T-cell (primary cell): ENCODE measurements at regions not wholly inside any gene's neighbourhood (a gene's known extent, or its start where the extent isn't known, plus 50 kb on each side); places are given as distances from the start of the nearest gene placed in this dataset.

Experiments
- ATAC-seq, 4 experiments: fragments of 200-7000 bp in 3 of 4; fragments of 150-1000 bp in 1 of 4; cut with Tn5 transposase; replicated peaks in 1 of 4; 1 replicate in 3 of 4; 2 replicates in 1 of 4; pipeline ENCODE4 v1.10.0; 2021; ENCODE audit warnings: moderate library complexity in 3 of 4, mild to moderate bottlenecking in 2 of 4, moderate number of reproducible peaks in 1 of 4
- CTCF ChIA-PET, 2 donors: fragments of 300-600 bp; sonication (Branson Sonifier 250); formaldehyde crosslinking; loops; one replicate each; lab custom pipeline; 2022; ENCODE audit warnings: antibody characterized with exemption in 2 of 2; lab: Charles Lee
- POLR2A ChIA-PET, 2 donors: fragments of 300-600 bp; sonication (Branson Sonifier 250); formaldehyde crosslinking; loops; one replicate each; lab custom pipeline; 2022; ENCODE audit warnings: antibody characterized with exemption in 2 of 2; lab: Charles Lee
- DNase-seq, 35 experiments: peaks; one replicate each; pipeline versions ENCODE4 v3.0.0 to v3.0.0-alpha.2; 2013 to 2023
- H3K27ac ChIP-seq: one replicate; pipeline ENCODE4 v1.5.1; 2013; ENCODE audit warnings: low read length
- H3K27me3 ChIP-seq, 2 experiments: replicated peaks in 1 of 2; 1 replicate in 1 of 2; 2 replicates in 1 of 2; pipeline versions ENCODE4 v1.6.1 to v1.7.0; 2013; ENCODE audit warnings: low read length in 1 of 2, mixed read lengths in 1 of 2; ENCODE audit not compliant: control insufficient read depth in 2 of 2, insufficient read depth in 2 of 2; ENCODE audit errors: extremely low read depth in 1 of 2
- H3K36me3 ChIP-seq, 2 donors: 1 replicate in 1 of 2; 2 replicates in 1 of 2; pipeline versions ENCODE4 v1.6.1 to v1.7.0; 2013; ENCODE audit warnings: low read length in 1 of 2; ENCODE audit not compliant: control insufficient read depth in 2 of 2, insufficient read depth in 1 of 2; ENCODE audit errors: extremely low read depth in 1 of 2
- H3K4me1 ChIP-seq, 2 experiments: 1 replicate in 1 of 2; 2 replicates in 1 of 2; pipeline versions ENCODE4 v1.6.1 to v1.7.0; 2013; ENCODE audit warnings: low read length in 2 of 2, mixed read lengths in 1 of 2; ENCODE audit not compliant: insufficient read depth in 2 of 2, control insufficient read depth in 1 of 2; ENCODE audit errors: extremely low read depth in 1 of 2
- H3K4me3 ChIP-seq, 2 donors: 1 replicate in 1 of 2; 2 replicates in 1 of 2; pipeline versions ENCODE4 v1.5.1 to v1.7.0; 2013; ENCODE audit warnings: mild to moderate bottlenecking in 2 of 2, low read length in 1 of 2, moderate library complexity in 1 of 2; ENCODE audit not compliant: control insufficient read depth in 1 of 2; ENCODE audit errors: extremely low read depth in 1 of 2
- H3K9me3 ChIP-seq: 2 replicates; pipeline ENCODE4 v1.7.0; 2013
- H3K27ac Mint-ChIP-seq, 2 donors: one replicate each; pipeline ENCODE4 v1.8.0; 2020 to 2021; ENCODE audit warnings: mild to moderate bottlenecking in 2 of 2, mixed read lengths in 2 of 2
- H3K27me3 Mint-ChIP-seq, 2 donors: one replicate each; pipeline ENCODE4 v1.8.0; 2021 to 2022; ENCODE audit warnings: mixed read lengths in 2 of 2
- H3K36me3 Mint-ChIP-seq: one replicate; pipeline ENCODE4 v1.8.0; 2021; ENCODE audit warnings: mixed read lengths
- H3K4me1 Mint-ChIP-seq, 3 donors: one replicate each; pipeline ENCODE4 v1.8.0; 2020 to 2022; ENCODE audit warnings: mixed read lengths in 3 of 3, mild to moderate bottlenecking in 1 of 3
- H3K4me3 Mint-ChIP-seq, 3 donors: one replicate each; pipeline ENCODE4 v1.8.0; 2020 to 2022; ENCODE audit warnings: mild to moderate bottlenecking in 3 of 3, mixed read lengths in 3 of 3, moderate library complexity in 3 of 3
- H3K9me3 Mint-ChIP-seq, 3 donors: one replicate each; pipeline ENCODE4 v1.8.0; 2020 to 2022; ENCODE audit warnings: mixed read lengths in 3 of 3
- WGBS: methylation state at CpG from one replicate; pipeline ENCODE4 v1.1.5; 2013; ENCODE audit warnings: missing lambda C conversion rate; ENCODE audit not compliant: insufficient coverage; 5-methylcytosine and 5-hydroxymethylcytosine counted together

- Mint-ChIP-seq H3K36me3 (no peaks in the 10 kb centered on the region), H3K27ac (no peak overlapping the region), H3K4me1 (no peaks in the 10 kb centered on the region), H3K9me3 (no peaks in the 10 kb centered on the region), H3K4me3 (no peak overlapping the region), H3K27me3 (peaks cover 4 to 9% of the 10 kb centered on the region in 2 donors)
- Histone ChIP-seq H3K27ac (no peak overlapping the region), H3K36me3 (peaks cover 0 to 2% of the 10 kb centered on the region in 2 donors), H3K4me1 (no peaks in the 10 kb centered on the region), H3K4me3 (no peak overlapping the region), H3K27me3 (peaks cover 0 to 6% of the 10 kb centered on the region in 2 experiments), H3K9me3 (no peaks in the 10 kb centered on the region)
- DNase-seq, result no peak
- ChIA-PET CTCF (interaction anchor here in 1 of 2 donors (0.7 kb wide), 1 partner anchor 396 kb away, joined by 3 read pairs; no protein-coding TSS in a partner anchor), POLR2A (no interaction called here)
- WGBS, result 91% methylated on average over 1 of the region's 3 CpGs
- no peak for ATAC-seq
Observed at GRCh38 chr7:132681951-132682350, 105.7 kb upstream of the PLXNA4 start.

DNA sequence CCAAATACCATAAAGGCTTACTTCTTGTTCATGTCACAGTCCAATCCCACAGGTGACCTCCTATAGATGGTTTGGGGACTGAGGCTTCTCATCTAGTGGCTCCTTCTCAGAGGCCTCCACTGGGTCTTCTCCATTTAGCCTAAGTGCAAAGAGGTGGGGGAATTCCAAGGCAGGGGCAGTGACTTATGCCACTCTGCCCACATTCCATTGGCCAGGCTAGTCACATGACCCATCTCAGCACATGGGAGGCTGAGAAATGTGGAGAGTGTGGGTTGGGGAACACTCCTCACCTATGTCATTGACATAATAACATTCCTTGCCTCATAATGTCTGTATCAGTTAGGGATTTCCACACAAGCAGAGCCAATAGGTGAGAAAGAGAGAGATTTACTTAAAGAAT lies 104.3 kb upstream of the PLXNA4 start:
- no peak overlapping the region for H3K4me3 Mint-ChIP-seq
- ChIA-PET POLR2A (no interaction called here), CTCF (no interaction called here)

DNA sequence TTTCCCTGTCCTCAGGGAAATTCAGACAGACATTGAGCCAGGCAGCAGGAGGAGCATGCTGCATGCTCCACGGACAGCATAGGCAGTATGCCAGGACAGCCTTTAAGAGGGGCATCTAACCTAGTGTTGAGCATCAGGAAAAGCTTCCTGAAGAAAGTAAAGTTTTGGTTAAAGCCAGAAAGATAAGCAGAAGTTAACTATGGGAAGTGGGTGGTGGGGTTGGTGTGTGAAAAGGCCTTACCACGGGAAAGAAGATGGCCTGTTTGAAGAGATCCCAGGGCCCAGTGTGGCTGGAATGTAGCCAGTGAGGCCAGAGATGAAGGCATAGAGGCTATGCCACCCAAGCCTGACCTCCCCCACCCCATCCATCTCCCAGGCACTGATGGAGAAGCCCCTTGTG lies 102.4 kb upstream of the PLXNA4 start:
- ChIA-PET POLR2A (no interaction called here), CTCF (no interaction called here)
- Mint-ChIP-seq H3K9me3 (no peaks in the 10 kb centered on the region), H3K4me1 (no peaks in the 10 kb centered on the region), H3K27me3 (peaks cover 0 to 5% of the 10 kb centered on the region in 2 donors), H3K27ac (no peak overlapping the region), H3K36me3 (no peaks in the 10 kb centered on the region), H3K4me3 (no peak overlapping the region)
- WGBS, result 64% methylated on average over 1 of the region's 2 CpGs
- Histone ChIP-seq H3K27ac (no peak overlapping the region), H3K4me1 (no peaks in the 10 kb centered on the region), H3K36me3 (no peaks in the 10 kb centered on the region), H3K9me3 (no peaks in the 10 kb centered on the region), H3K27me3 (no peaks in the 10 kb centered on the region), H3K4me3 (no peak overlapping the region)
- DNase-seq, result no peak
- no peak for ATAC-seq

More for the DNA sequence above, 104.3 kb upstream of the PLXNA4 start:
- Histone ChIP-seq H3K27me3 (no peaks in the 10 kb centered on the region), H3K4me1 (no peaks in the 10 kb centered on the region), H3K9me3 (no peaks in the 10 kb centered on the region), H3K27ac (no peak overlapping the region), H3K36me3 (peaks cover 0 to 2% of the 10 kb centered on the region in 2 donors), H3K4me3 (no peak overlapping the region)
- no peaks in the 10 kb centered on the region for H3K9me3 Mint-ChIP-seq
- no peak for DNase-seq
- H3K27ac Mint-ChIP-seq, result no peak overlapping the region
- no peaks in the 10 kb centered on the region for H3K4me1 Mint-ChIP-seq
- no peaks in the 10 kb centered on the region for H3K36me3 Mint-ChIP-seq
- peaks cover 0 to 5% of the 10 kb centered on the region in 2 donors for H3K27me3 Mint-ChIP-seq
- no peak for ATAC-seq

DNA sequence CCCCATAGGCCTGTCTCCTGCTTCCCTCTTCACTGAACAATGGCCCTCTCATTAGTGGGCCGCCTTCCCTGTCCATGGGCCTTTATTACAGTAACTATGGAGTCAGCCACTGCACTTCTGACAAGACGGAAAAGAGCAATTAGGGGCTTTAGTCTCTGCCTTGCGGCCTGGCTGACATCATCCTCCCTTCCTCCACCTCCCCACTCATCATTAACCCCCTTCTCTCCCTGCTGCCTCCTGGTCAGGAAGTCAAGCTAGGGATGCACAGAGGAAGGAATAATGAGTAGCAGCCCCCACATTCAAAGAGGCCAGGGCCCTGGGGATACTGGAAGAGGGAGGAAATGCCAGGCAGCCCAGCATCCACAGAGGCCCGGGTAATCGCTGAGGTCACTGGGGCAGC lies 101.6 kb upstream of the PLXNA4 start:
- H3K4me3 ChIP-seq, result no peak overlapping the region
- ATAC-seq, result no peak
- no peaks in the 10 kb centered on the region for H3K4me1 ChIP-seq
- Mint-ChIP-seq H3K9me3 (no peaks in the 10 kb centered on the region), H3K27ac (no peak overlapping the region), H3K4me1 (no peaks in the 10 kb centered on the region), H3K36me3 (no peaks in the 10 kb centered on the region), H3K4me3 (no peak overlapping the region), H3K27me3 (peaks cover 0 to 5% of the 10 kb centered on the region in 2 donors)
- DNase-seq, result no peak
- H3K36me3 ChIP-seq, result no peaks in the 10 kb centered on the region
- CTCF ChIA-PET, result no interaction called here
- no peaks in the 10 kb centered on the region for H3K27me3 ChIP-seq
- H3K27ac ChIP-seq, result no peak overlapping the region
- no peaks in the 10 kb centered on the region for H3K9me3 ChIP-seq
- WGBS, result 80% methylated on average over 1 of the region's 5 CpGs
- POLR2A ChIA-PET, result no interaction called here

GRCh38 chr7:132672200-132672990 lies 96.1 kb upstream of the PLXNA4 start:
- no peaks in the 10 kb centered on the region for H3K9me3 ChIP-seq
- no peak overlapping the region for H3K4me3 Mint-ChIP-seq
- POLR2A ChIA-PET, result no interaction called here
- CTCF ChIA-PET, result no interaction called here
- no peaks in the 10 kb centered on the region for H3K4me1 ChIP-seq
- no peak for DNase-seq
- H3K9me3 Mint-ChIP-seq, result no peaks in the 10 kb centered on the region
- no peak for ATAC-seq
- H3K4me1 Mint-ChIP-seq, result no peaks in the 10 kb centered on the region
- no peak overlapping the region for H3K27ac ChIP-seq
- no peak overlapping the region for H3K27ac Mint-ChIP-seq
- H3K36me3 Mint-ChIP-seq, result no peaks in the 10 kb centered on the region
- no peak overlapping the region for H3K4me3 ChIP-seq
- WGBS, result 95% methylated on average over 6 of the region's 9 CpGs
- peaks cover 0 to 3% of the 10 kb centered on the region in 2 donors for H3K27me3 Mint-ChIP-seq
- H3K27me3 ChIP-seq, result no peaks in the 10 kb centered on the region
- H3K36me3 ChIP-seq, result no peaks in the 10 kb centered on the region

DNA sequence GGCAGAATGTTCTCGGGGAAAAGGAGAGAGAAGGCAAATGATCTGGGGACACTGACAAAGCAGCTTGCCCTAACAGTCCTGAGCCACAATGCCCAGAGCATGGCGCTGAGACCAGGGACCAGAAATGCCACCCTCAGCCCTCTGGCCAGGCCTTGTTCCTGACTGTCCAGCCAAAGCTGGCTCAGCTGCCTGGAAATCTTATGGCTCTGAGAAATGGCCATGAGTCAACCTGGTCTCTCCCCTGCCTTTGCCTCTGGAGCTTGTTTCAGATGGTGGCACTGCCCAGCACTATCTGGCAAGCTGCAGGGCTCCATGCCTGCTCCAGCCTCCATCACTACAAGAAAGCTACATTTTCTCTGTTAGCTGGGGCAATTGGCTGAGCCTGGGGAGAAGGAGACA lies 90.5 kb upstream of the PLXNA4 start:
- H3K27me3 Mint-ChIP-seq, result no peaks in the 10 kb centered on the region
- peaks cover 10 to 13% (median 11%) of the 10 kb centered on the region in 3 donors for H3K4me1 Mint-ChIP-seq
- CTCF ChIA-PET, result interaction anchor here in 1 of 2 donors (1.4 kb wide), 1 partner anchor 11 kb away, joined by 3 read pairs; no protein-coding TSS in a partner anchor
- Histone ChIP-seq H3K9me3 (no peaks in the 10 kb centered on the region), H3K4me1 (peaks cover 6 to 11% of the 10 kb centered on the region in 2 experiments), H3K27me3 (no peaks in the 10 kb centered on the region), H3K4me3 (no peak overlapping the region), H3K36me3 (no peaks in the 10 kb centered on the region), H3K27ac (no peak overlapping the region)
- DNase-seq (no peak), ATAC-seq (no peak)
- POLR2A ChIA-PET, result no interaction called here
- 93% methylated on average over 2 of the region's 2 CpGs for WGBS
- no peaks in the 10 kb centered on the region for H3K9me3 Mint-ChIP-seq
- H3K4me3 Mint-ChIP-seq, result peak overlapping the region; percentile 40 to 54 (median 42)
- peak overlapping the region; percentile 79 to 88 for H3K27ac Mint-ChIP-seq
- H3K36me3 Mint-ChIP-seq, result no peaks in the 10 kb centered on the region
